GM18873 (cell line): ENCODE measurements at regions not wholly inside any gene's neighbourhood (a gene's known extent, or its start where the extent isn't known, plus 50 kb on each side); places are given as distances from the start of the nearest gene placed in this dataset.
A peak's percentile ranks its signal among the peaks of the same experiment; 100 is the strongest.
"Not testable (repeated sequence)": the region's sequence is repeated elsewhere in the genome, so short reads cannot be mapped to it uniquely, and the experiment has no call there.

Experiments
- ATAC-seq: cut with Tn5 transposase; IDR thresholded peaks from one replicate; pipeline ENCODE4 v1.9.1; 2021; ENCODE audit warnings: mild to moderate bottlenecking, moderate library complexity, moderate number of reproducible peaks; ENCODE audit not compliant: unreplicated experiment, low FRiP score

DNA sequence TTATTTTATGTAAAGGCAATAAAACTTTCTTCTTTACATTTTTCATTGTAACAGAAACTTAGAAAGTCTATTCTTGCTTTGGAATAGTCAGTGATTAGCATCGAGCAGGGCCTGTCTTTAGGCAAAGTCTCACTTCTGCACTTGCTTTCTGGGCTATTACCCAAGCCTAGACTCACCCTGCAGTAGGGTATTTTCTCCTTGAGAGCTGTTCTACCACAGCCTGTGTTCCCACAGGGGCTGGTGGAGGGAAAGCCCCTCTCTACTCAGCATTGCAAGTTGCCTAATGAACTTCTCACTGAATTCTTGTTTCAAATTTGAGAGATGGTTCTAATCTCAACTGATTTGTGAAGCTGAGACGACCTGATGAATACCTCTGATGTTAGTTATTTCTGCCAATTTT is 111.7 kb upstream of the KLHL14 start:
- ATAC-seq: peak; percentile 59

DNA sequence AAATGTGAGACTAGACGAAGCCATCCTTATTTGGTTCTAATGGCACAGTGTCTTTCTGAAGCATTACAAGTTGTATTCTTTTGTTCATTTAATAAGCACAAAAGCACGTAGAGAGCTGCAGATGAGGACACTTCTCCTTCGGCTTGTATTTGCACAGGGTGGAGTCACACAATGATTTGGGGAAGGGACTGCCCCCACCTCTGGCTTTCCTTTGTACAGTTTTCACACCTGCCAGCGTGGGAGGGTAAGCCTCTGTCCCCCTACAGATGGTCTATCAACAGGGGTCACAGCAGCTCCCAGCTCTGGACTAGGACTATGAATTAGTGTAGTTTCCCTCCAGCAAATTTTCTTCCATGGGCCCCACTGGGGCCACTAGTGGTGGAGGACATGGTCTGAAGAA is 108.2 kb upstream of the KLHL14 start:
- ATAC-seq: no peak

- no peak for ATAC-seq
Measured at GRCh38 chr18:32879497-32879896, 106.7 kb upstream of the KLHL14 start.

GRCh38 chr18:32878436-32878835 is 105.6 kb upstream of the KLHL14 start:
- no peak for ATAC-seq

- ATAC-seq: no peak
Measured at GRCh38 chr18:32877371-32877770, 104.5 kb upstream of the KLHL14 start.

- ATAC-seq: no peak
Measured at GRCh38 chr18:32875625-32876024, 102.8 kb upstream of the KLHL14 start.

DNA sequence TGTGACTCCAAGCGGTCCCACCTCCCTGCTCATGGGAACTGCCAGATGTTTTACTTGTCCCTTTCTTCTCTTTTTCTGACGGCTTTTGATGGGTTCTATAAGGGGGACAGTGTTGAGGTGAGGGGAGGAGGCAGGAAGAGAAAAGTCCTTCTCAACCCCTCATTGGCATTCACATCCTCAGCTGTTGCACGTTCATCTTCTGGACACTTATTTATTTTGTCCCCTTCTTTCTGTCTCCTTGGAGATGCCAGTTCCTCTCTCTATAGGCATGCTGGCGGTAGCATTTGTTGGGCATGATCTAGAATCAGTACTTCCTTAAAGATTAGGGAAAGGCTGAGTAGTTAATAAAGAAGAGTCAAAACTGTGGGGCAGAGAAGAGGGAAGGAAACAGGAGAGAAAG is 99.0 kb upstream of the KLHL14 start:
- ATAC-seq: no peak

DNA sequence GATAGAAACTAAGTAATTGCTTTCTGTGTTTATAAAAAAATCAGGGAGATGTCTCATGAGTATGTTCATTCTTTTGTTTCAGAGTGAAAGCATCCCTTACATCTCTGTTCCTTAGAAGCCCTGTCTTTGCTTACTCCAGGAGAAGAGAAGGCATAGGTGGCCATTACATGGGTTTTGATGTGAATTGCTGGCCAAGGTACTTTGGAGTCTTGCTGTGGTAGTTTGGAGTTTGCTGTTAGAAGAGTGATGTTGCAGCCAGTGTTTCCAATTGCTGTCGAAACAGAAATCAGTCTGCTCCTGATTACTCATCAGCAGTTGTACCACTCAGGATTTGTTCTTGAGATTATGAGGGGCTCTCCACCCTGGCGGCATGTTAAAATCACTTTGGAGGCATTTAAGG is 97.8 kb upstream of the KLHL14 start:
- no peak for ATAC-seq

GRCh38 chr18:32868406-32868805 is 95.6 kb upstream of the KLHL14 start:
- no peak for ATAC-seq

DNA sequence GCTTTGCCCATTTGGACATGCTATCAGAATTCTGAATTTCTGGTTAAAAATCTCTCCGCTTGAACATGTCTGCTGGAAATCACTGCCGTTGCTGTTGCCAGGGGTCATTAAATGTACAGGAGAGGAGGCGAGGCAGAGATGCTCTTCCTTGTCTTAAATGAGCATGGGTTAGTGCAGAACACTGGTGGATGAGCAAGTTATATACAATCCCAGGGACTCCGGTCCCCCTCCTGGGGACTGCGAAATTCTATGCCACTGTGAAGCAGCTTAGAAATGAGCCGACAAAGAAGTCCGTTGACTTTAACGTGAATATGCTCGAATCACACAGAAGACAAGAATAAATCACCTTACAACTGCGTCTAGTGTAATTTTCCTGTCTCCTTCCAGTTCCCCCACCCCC is 95.1 kb upstream of the KLHL14 start:
- no peak for ATAC-seq

- no peak for ATAC-seq
Measured at GRCh38 chr18:32867330-32867729, 94.5 kb upstream of the KLHL14 start.

GRCh38 chr18:32862031-32862430 is 89.2 kb upstream of the KLHL14 start:
- not testable (repeated sequence) for ATAC-seq

DNA sequence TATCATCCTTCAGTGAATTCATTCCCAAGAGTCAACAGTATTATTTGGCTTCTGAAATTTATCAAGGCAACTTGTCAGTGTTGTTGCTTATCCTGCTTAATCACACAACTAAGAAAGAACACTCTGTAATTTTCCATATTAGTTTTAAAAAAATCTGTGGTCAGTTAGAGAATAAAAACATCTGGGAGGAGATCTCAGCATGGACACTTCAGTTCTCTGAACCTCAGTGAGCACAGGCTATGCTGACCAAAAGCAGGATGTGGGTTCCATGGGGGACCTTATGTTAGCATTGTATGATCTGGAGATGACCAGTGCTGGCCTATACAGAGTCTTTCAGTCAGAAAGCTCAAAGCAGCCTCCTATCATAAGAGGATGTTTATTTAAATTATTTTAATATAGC is 79.1 kb upstream of the KLHL14 start:
- ATAC-seq: no peak

DNA sequence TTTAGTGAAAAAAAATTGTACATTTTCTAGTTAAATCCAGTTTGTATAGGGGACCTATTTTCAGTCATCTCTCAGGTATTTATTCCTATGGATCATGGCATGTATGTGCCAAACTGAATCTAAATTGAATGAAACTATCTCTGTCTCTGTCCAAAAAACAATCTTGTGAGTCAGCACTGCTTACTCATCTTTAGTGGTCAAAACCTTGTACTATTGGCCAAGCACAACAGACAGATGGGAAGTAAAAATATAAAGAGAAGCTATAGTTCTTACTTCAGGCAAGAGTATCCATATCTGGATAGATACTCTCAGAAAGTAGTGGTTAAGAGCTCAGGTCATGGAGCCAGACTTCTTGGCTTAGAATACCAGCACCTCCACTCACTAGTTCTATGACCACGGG is 76.0 kb upstream of the KLHL14 start:
- no peak for ATAC-seq

DNA sequence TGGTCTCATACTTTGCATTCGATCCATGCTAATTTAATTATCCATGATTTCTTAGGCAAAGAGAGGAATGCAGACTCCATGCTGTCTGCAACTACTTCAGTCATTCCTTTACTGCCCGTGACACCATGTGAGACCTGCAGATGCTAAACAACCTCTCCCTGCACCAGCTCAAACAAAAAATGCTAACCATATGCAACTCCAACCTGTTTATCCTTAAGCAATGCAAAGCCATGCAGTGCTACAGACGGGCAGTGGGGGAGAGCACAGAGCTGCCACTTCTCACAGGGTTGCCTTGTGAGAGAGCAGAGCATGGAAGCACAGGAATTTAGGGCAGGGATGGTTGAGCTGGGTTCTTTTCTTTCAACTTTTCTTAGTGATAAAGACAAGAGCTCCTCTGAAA is 74.9 kb upstream of the KLHL14 start:
- no peak for ATAC-seq

- no peak for ATAC-seq
Measured at GRCh38 chr18:32846896-32847295, 74.1 kb upstream of the KLHL14 start.

DNA sequence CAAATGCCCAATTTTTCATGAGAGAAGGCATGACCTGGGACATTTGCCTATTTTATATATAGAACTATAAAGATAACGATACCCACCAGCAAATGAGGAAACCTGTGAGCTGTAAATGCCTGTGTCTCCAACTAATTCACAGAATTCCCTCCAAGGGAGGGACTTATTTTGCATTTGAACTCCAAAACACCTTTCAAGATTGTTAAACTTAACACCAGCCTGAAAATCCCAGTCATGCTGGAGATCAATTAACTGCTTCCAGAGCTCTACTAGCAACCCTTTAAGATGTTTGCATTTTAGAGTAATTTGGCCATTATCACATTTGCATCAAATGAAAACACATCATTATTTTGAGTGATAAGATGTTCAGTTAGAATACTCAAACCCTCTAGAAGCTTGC is 68.1 kb upstream of the KLHL14 start:
- ATAC-seq: no peak

DNA sequence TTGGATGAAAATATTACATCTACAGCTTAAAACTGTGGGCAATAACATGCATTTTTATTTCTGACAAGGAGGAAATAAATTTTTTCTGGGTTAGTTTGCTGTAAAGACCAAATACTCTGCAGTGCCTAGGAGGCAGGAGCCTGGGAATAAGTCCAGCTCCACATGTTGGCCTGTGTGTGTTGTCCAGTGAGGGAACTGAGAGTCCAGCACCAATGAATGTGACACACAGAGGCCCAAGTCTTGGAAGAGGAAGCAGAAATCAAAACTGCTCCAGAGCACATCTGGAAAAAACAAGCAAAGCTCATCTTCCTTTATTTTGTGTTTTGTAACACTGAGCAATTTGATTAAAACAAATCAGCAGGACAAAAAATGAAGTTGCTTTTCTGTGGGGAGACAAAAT is 63.1 kb upstream of the KLHL14 start:
- ATAC-seq: no peak

- no peak for ATAC-seq
Measured at GRCh38 chr18:32831781-32832180, 59.0 kb upstream of the KLHL14 start.

DNA sequence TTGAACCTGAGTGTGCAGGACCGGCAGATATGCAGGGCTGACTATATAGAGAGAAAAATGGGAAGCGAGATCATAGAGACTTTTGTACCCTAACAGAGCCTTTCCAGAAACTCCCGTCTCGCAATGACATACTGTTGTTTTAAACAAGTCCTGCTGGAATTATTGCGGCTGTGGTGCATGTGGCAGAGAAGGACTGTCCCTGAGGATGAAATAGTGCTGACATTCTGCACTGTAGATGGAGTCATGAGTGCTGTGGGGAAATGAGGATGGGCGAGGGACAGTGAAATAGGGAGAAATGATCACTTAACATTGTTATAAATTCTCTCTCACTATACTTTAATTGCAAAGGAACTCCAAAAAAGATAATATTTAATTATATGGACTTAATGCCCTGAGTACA is 50.4 kb upstream of the KLHL14 start:
- ATAC-seq: no peak
